Pancreas (tissue), 10 donors: ENCODE measurements at regions not wholly inside any gene's neighbourhood (a gene's known extent, or its start where the extent isn't known, plus 50 kb on each side); places are given as distances from the start of the nearest gene placed in this dataset.
A peak's percentile ranks its signal among the peaks of the same experiment; 100 is the strongest.

Experiments used
- ATAC-seq, 4 donors: fragments of 200-7000 bp; cut with Tn5 transposase; one replicate each; pipeline versions ENCODE4 v1.8.0 to v1.9.1; 2020; ENCODE audit warnings: mild to moderate bottlenecking in 4 of 4, moderate library complexity in 4 of 4
- DNase-seq, 6 donors: peaks; one replicate each; pipeline ENCODE4 v3.0.0-alpha.2; 2020
- FAIRE-seq: peaks from 2 replicates; lab custom pipeline; 2012; peaks lifted over from hg19 to GRCh38; lab: Jason Lieb, UNC
- H3K27ac ChIP-seq, 4 donors: fragments of 200-600 bp; sonication (generic); 1 replicate in 3 of 4; 2 replicates in 1 of 4; pipeline versions ENCODE4 v1.5.0 to v1.8.0; 2020
- H3K27me3 ChIP-seq, 4 donors: fragments of 200-600 bp; one replicate each; pipeline ENCODE4 v1.8.0; 2021
- H3K36me3 ChIP-seq, 3 donors: fragments of 200-600 bp; sonication (generic) in 1 of 3; one replicate each; pipeline versions ENCODE4 v1.5.0 to v1.8.0; 2020 to 2021
- H3K4me1 ChIP-seq, 3 donors: fragments of 200-600 bp; one replicate each; pipeline ENCODE4 v1.8.0; 2021
- H3K4me3 ChIP-seq, 4 donors: fragments of 200-600 bp; sonication (generic) in 2 of 4; one replicate each; pipeline versions ENCODE4 v1.5.0 to v1.8.0; 2020 to 2021
- H3K9me3 ChIP-seq, 4 donors: fragments of 200-600 bp; one replicate each; pipeline ENCODE4 v1.8.0; 2021
- WGBS, 2 donors: extraction: QIAGEN DNeasy Blood & Tissue Kit; methylation state at CpG; one replicate each; pipeline ENCODE4 v1.1.7; 2013; 5-methylcytosine and 5-hydroxymethylcytosine counted together
- intact Hi-C, 3 donors: fragments of 100-400 bp; cut with DNase I; formaldehyde crosslinking; loops; one replicate each; pipeline versions ENCODE4 v1.11.1 to v1.14.2; 2022
- TF ChIP-seq, protein P1 (sequence below), 4 donors: fragments of 200-600 bp; sonication (generic) in 3 of 4; IDR thresholded peaks; one replicate each; pipeline versions ENCODE4 v1.5.0 to v1.8.0; 2021; ENCODE audit warnings: antibody characterized with exemption in 4 of 4
- donor health status: healthy with polysubstance abuse.
- donor health status: DM: no; HTN: no; CAD: no; lungs with moderate emphysema.
- donor health status: DM: no; HTN: no; CAD: no.
- donor health status: control.
- donor health status: control.
- donor health status: Bipolar disorder and iron deficiency.
- donor health status: DM: yes; HTN: yes; CAD: no.
- donor health status: DM: no; HTN: no; CAD: no.
- donor health status: DM: no; HTN: no; CAD: no.
- donor health status: DM: yes; HTN: yes; CAD: no.

DNA sequence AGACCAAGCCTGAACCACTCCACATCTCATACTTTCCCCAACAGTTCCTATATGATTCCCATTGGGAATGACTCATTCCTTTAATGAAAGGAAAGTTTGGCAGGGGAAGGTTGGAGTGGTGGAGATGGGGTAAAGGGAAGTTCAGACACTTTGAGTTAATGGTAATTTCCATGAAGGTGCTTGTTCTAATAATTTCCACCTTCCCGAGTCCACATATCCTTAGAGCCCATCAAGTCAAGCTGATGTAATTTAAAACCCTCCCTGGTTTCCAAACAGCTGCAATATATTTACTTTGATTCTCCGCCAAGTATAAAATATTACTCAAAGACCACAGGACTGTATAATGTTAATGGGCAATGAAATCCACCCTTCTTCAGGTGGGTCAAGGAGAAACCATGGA lies 95.0 kb upstream of the GALNT15 start:
- FAIRE-seq, result no peak
- H3K9me3 ChIP-seq, result no peaks in the 10 kb centered on the region
- intact Hi-C loops, result no loop called here

DNA sequence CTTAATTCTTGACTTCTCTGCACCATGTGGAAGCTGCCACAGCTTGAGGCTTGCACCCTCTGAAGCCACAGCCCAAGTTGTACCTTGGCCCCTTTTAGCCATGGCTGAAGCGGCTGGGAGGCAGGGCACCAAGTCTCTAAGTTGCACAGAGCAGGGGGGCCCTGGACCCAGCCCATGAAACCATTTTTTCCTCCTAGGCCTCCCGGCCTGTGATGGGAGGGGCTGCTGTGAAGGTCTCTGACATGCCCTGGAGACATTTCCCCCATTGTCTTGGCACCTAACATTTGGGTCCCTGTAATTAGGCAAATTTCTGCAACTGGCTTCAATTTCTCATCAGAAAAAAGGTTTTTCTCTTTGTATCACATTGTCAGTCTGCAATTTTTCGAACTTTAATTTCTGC lies 92.8 kb upstream of the GALNT15 start:
- H3K4me1 ChIP-seq, result no peaks in the 10 kb centered on the region
- no peaks in the 10 kb centered on the region for H3K36me3 ChIP-seq
- FAIRE-seq (no peak), DNase-seq (no peak), ATAC-seq (no peak)
- no peaks in the 10 kb centered on the region for H3K9me3 ChIP-seq
- H3K4me3 ChIP-seq, result no peak overlapping the region
- H3K27me3 ChIP-seq, result no peaks in the 10 kb centered on the region
- WGBS, 2 donors, result 75 to 81% methylated on average over 3 of the region's 3 CpGs
- H3K27ac ChIP-seq, result no peak overlapping the region
- intact Hi-C loops, result no loop called here
- TF ChIP-seq, protein P1, sequence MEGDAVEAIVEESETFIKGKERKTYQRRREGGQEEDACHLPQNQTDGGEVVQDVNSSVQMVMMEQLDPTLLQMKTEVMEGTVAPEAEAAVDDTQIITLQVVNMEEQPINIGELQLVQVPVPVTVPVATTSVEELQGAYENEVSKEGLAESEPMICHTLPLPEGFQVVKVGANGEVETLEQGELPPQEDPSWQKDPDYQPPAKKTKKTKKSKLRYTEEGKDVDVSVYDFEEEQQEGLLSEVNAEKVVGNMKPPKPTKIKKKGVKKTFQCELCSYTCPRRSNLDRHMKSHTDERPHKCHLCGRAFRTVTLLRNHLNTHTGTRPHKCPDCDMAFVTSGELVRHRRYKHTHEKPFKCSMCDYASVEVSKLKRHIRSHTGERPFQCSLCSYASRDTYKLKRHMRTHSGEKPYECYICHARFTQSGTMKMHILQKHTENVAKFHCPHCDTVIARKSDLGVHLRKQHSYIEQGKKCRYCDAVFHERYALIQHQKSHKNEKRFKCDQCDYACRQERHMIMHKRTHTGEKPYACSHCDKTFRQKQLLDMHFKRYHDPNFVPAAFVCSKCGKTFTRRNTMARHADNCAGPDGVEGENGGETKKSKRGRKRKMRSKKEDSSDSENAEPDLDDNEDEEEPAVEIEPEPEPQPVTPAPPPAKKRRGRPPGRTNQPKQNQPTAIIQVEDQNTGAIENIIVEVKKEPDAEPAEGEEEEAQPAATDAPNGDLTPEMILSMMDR (IDR thresholded peaks at IDR 0.05), result no peak

More for the DNA sequence above, 95.0 kb upstream of the GALNT15 start:
- 80% methylated on average over 2 of the region's 2 CpGs for WGBS, 2 donors
- TF ChIP-seq, protein P1 (IDR thresholded peaks at IDR 0.05), result no peak
- Histone ChIP-seq H3K36me3 (no peaks in the 10 kb centered on the region), H3K4me3 (no peak overlapping the region), H3K27ac (no peak overlapping the region), H3K27me3 (no peaks in the 10 kb centered on the region), H3K4me1 (no peaks in the 10 kb centered on the region)
- ATAC-seq, result no peak
- DNase-seq, result no peak

GRCh38 chr3:16084887-16085286 lies 89.6 kb upstream of the GALNT15 start:
- FAIRE-seq (no peak), ATAC-seq (no peak), DNase-seq (no peak)
- no peaks in the 10 kb centered on the region for H3K27me3 ChIP-seq
- no peaks in the 10 kb centered on the region for H3K4me1 ChIP-seq
- H3K36me3 ChIP-seq, result no peaks in the 10 kb centered on the region
- WGBS, 2 donors, result 66 to 73% methylated on average over 4 of the region's 4 CpGs
- TF ChIP-seq, protein P1 (IDR thresholded peaks at IDR 0.05), result no peak
- H3K4me3 ChIP-seq, result no peak overlapping the region
- H3K9me3 ChIP-seq, result no peaks in the 10 kb centered on the region
- no peak overlapping the region for H3K27ac ChIP-seq
- intact Hi-C loops, result no loop called here

DNA sequence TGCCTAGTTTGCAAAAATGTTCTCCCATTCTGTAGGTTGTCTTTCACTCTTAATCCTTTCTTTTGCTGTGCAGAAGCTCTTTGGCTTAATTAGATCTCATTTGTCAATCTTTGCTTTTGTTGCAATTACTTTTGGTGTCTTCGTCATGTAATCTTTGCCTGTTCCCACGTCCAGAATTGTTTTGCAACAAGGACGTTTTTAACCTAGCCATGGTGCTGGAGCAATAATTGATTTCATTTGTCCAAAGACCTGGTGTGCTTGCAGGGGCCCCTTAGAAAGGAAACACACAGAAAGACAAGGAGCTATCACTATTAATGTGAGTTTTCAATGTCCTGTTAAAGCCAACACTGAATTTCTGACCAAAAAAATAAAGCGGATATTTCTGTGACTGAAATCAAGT lies 89.1 kb upstream of the GALNT15 start:
- TF ChIP-seq, protein P1 (IDR thresholded peaks at IDR 0.05), result no peak
- Histone ChIP-seq H3K9me3 (no peaks in the 10 kb centered on the region), H3K4me3 (no peak overlapping the region), H3K27me3 (no peaks in the 10 kb centered on the region), H3K4me1 (no peaks in the 10 kb centered on the region), H3K36me3 (no peaks in the 10 kb centered on the region), H3K27ac (no peak overlapping the region)
- intact Hi-C loops, result no loop called here
- ATAC-seq (no peak), DNase-seq (no peak), FAIRE-seq (no peak)
- 45 to 47% methylated on average over 4 of the region's 4 CpGs for WGBS, 2 donors

DNA sequence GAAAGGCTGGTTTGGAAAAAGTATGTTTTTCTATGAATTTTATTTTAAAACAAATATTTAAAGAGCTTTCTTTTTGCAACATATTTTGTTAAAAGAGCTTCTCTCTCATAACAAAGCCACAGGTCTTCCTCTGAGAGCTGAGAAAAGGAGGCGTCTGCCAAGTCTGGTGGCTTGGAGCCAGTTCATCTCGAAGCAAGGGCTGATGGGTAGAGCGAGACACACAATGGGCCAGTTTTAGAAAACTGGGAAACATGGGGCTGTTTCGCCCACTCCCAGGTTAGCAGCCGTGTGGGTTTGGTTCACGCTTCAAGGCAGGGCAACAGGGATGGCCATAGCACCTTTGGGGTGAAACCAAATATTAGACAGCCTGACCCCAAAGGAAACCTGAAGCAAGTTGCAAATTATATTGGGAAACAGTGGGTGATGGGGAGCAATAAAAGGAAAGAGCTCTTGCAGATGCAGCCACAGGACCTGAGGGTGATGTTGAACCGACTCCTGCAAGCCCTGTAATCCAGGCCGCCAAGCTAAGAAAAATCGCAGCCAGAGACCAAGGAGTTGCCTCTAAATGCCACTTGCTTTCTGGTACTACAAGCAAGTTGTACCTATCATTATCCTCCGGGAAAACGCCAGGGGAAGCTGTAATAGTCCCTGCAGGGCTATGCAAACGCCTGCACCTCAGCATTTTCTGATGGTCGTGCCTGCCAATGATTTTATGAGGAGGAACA lies 88.4 kb upstream of the GALNT15 start:
- TF ChIP-seq, protein P1 (IDR thresholded peaks at IDR 0.05), result no peak
- H3K9me3 ChIP-seq, result no peaks in the 10 kb centered on the region
- H3K27me3 ChIP-seq, result no peaks in the 10 kb centered on the region
- no peak overlapping the region for H3K27ac ChIP-seq
- intact Hi-C loops, result no loop called here
- no peak overlapping the region for H3K4me3 ChIP-seq
- WGBS, 2 donors, result 82 to 84% methylated on average over 13 of the region's 13 CpGs
- no peak for ATAC-seq
- no peaks in the 10 kb centered on the region for H3K4me1 ChIP-seq
- DNase-seq, result peak in 3 of 6 donors; percentile 18 to 30 (median 22)
- H3K36me3 ChIP-seq, result no peaks in the 10 kb centered on the region
- FAIRE-seq, result no peak
